ENCODE measurements at regions not wholly inside any gene's neighbourhood (a gene's known extent, or its start where the extent isn't known, plus 50 kb on each side); places are given as distances from the start of the nearest gene placed in this dataset.

DNA sequence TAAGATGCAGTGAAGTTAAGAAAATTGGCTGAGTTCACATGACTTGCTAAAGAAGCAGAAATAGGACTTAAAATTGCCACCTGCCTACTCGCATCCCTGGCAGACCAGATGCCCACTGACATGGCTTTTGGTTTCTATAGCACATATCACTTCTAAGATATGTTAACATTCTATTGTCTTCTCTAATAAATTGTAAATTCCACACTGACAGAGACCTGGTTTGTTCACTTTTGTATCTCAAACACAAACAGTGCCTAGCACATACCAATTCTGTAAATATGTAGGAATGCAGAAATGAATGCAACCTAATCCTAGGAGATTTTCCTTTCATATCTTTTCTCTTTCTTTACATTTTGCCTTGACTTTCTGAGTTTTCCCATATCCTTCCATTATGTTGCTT, 1047.6 kb downstream of the AACS start:
- no peak for TF ChIP-seq TAF1 (IDR thresholded peaks at IDR 0.05; ENCODE audit: low read depth)
- TF ChIP-seq YY1 (IDR thresholded peaks at IDR 0.05; ENCODE audit: low read depth) = no peak
- TF ChIP-seq RAD21 (IDR thresholded peaks at IDR 0.05; ENCODE audit: low read depth) = no peak
- TF ChIP-seq, protein P1, sequence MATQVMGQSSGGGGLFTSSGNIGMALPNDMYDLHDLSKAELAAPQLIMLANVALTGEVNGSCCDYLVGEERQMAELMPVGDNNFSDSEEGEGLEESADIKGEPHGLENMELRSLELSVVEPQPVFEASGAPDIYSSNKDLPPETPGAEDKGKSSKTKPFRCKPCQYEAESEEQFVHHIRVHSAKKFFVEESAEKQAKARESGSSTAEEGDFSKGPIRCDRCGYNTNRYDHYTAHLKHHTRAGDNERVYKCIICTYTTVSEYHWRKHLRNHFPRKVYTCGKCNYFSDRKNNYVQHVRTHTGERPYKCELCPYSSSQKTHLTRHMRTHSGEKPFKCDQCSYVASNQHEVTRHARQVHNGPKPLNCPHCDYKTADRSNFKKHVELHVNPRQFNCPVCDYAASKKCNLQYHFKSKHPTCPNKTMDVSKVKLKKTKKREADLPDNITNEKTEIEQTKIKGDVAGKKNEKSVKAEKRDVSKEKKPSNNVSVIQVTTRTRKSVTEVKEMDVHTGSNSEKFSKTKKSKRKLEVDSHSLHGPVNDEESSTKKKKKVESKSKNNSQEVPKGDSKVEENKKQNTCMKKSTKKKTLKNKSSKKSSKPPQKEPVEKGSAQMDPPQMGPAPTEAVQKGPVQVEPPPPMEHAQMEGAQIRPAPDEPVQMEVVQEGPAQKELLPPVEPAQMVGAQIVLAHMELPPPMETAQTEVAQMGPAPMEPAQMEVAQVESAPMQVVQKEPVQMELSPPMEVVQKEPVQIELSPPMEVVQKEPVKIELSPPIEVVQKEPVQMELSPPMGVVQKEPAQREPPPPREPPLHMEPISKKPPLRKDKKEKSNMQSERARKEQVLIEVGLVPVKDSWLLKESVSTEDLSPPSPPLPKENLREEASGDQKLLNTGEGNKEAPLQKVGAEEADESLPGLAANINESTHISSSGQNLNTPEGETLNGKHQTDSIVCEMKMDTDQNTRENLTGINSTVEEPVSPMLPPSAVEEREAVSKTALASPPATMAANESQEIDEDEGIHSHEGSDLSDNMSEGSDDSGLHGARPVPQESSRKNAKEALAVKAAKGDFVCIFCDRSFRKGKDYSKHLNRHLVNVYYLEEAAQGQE (IDR thresholded peaks at IDR 0.05; ENCODE audit: low read depth) = no peak
- no peak for TF ChIP-seq TEAD4 (IDR thresholded peaks at IDR 0.05)
- TF ChIP-seq CREB1 (IDR thresholded peaks at IDR 0.05; ENCODE audit: low read depth) = no peak
- no peak for TF ChIP-seq EP300 (IDR thresholded peaks at IDR 0.05; ENCODE audit: borderline replicate concordance)
- TF ChIP-seq EGR1 (IDR thresholded peaks at IDR 0.05) = no peak
- no peak for TF ChIP-seq NFIC (IDR thresholded peaks at IDR 0.05)
- TF ChIP-seq, protein P2, sequence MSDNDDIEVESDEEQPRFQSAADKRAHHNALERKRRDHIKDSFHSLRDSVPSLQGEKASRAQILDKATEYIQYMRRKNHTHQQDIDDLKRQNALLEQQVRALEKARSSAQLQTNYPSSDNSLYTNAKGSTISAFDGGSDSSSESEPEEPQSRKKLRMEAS (IDR thresholded peaks at IDR 0.05) = no peak
- no peak for TF ChIP-seq TCF12 (IDR thresholded peaks at IDR 0.05; ENCODE audit: low read depth)
